Stimulated activated CD4-positive, alpha-beta T cell treated with anti-CD3 and anti-CD28 coated beads, Interleukin-12 subunit alpha, Interleukin-12 subunit beta, amount 100 ng/mL, for 4 hours (primary cell): ENCODE measurements at regions not wholly inside any gene's neighbourhood (a gene's known extent, or its start where the extent isn't known, plus 50 kb on each side); places are given as distances from the start of the nearest gene placed in this dataset.
"Not testable (repeated sequence)": the region's sequence is repeated elsewhere in the genome, so short reads cannot be mapped to it uniquely, and the experiment has no call there.

Experiments
- DNase-seq: peaks from one replicate; pipeline ENCODE4 v3.0.0-alpha.2; 2020

DNA sequence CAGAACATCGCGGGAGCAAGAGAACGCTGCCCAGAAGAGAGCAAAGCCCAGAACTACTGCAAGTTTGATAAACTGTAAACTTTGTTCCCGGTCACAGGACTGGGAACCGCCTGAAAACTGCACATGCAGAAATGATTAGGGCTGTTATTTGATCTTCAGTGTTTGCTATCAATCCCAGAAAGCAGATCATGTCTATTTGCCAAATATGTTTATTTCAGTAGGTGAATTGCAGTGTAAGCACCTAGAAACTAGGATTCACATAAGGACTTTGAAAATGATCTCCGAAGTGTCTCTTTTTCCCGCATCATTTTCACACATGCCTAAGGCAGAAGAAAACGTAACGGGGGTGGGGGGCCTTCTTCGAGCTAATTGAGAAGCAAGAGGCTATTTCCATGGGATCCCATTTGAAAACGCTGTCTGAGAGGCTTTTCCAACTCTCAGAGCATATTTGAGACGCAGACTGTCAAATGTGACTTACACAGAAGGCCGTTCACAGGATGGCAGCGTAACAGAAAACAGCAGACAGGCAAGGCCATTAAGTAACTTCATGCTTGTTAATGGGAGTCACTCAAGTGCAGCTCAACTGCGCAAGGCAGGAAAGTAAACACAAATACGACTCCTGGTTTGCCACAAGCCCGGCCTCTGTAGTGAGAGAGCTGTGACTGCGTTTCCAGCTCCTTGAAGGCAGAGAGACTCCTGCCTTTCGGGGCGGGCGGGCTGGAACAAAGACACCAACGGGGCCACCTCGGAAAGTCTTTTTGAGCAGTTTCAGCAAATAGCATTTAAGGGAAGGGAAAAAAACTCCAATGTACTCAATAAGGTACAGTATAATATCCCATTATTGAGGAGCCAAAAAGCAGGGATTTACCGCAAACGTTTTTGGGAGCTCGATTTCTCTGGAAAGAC is 144.7 kb upstream of the ZNF217 start:
- no peak for DNase-seq

- no peak for DNase-seq
Measured at GRCh38 chr20:53737396-53738038, 143.9 kb upstream of the ZNF217 start.

GRCh38 chr20:53736757-53737395 is 143.2 kb upstream of the ZNF217 start:
- no peak for DNase-seq

DNA sequence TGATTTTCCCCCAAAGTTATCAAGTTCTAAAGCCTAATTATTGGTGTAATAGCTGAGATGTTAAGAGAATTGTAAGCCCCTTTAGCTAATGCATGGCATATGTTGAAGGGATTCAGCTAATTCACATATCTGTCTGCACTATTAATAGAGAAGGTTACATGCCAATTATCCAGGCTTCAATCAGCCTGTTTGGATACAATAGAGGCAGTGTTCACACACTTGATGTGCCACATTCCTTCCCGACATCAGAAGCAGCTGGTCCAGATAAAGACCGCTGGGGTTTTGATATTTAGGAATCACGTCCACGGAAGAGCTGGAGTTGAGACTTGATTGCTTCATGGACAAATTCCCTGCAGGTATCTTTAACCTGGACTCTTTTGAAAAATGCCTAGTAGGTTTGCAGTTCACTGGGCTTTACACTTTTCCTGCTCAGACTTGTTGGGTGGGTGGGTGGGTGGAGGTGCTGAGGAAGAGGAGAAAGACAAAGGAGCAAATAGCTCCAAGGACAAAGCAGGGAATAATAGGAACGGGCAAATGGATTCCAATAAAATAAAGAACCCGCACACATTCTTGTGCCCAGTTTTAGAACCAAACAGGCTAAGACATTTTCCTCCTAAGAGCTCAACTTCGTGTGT is 142.6 kb upstream of the ZNF217 start:
- no peak for DNase-seq

- DNase-seq, result no peak
Measured at GRCh38 chr20:53735536-53736050, 142.0 kb upstream of the ZNF217 start.

GRCh38 chr20:53734006-53734688 is 140.5 kb upstream of the ZNF217 start:
- no peak for DNase-seq

GRCh38 chr20:53731595-53731994 is 138.0 kb upstream of the ZNF217 start:
- DNase-seq, result no peak

- DNase-seq, result no peak
Measured at GRCh38 chr20:53728359-53728758, 134.7 kb upstream of the ZNF217 start.

GRCh38 chr20:53727239-53727638 is 133.6 kb upstream of the ZNF217 start:
- not testable (repeated sequence) for DNase-seq

DNA sequence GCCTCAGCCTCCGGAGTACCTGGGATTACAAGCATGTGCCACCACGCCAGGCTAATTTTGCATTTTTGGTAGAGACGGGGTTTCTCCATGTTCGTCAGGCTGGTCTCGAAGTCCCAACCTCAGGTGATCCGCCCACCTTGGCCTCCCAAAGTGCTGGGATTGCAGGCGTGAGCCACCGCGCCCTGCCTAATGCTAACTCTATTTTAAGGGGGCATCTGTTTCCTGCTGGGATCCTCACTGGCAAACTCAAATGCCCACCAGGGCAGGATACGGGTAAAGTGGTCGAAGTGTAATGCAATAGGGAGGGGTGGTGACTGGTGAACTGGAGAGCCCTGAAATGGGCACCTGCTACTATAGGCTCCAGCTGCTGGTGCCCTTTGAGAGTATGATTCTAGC is 131.9 kb upstream of the ZNF217 start:
- DNase-seq, result no peak

GRCh38 chr20:53723621-53724020 is 130.0 kb upstream of the ZNF217 start:
- DNase-seq, result no peak

DNA sequence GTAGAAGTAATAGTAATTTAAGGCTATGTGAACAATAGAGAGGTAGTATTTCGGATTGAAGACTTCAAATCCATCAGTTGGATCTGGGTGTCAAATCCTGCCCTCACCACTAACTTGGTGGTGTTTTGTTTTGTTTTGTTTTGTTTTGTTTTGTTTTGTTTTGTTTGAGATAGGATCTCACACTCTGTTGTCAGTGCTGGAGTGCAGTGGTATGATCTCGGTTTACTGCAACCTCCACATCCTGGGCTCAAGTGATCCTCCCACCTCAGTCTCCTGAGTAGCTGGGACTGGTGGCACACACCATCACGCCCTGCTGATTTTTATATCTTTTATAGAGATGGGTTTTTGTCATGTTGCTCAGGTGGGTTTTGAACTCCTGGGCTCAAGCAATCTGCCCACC is 129.4 kb upstream of the ZNF217 start:
- no peak for DNase-seq

DNA sequence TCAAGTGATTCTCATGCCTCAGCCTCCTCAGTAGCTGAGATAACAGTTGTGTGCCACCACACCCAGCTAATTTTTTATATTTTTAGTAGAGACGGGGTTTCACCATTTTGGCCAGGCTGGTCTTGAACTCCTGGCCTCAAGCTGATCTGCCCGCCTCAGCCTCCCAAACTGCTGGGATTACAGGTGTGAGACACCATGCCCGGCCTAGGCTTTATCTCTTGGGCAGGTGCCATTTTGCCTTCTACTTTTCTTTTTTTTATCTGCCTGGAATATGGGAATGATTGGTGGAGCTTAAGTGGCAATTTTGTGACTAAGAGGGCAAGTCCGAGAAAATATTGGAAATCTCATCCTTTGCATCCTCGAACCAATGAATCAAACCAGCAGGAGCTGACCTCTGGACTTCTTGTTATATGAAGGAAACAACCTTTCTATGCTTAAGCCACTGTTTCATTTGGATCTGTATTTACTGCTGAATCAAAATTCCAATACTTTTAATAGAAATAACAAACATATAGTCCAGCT is 128.9 kb upstream of the ZNF217 start:
- DNase-seq, result no peak

DNA sequence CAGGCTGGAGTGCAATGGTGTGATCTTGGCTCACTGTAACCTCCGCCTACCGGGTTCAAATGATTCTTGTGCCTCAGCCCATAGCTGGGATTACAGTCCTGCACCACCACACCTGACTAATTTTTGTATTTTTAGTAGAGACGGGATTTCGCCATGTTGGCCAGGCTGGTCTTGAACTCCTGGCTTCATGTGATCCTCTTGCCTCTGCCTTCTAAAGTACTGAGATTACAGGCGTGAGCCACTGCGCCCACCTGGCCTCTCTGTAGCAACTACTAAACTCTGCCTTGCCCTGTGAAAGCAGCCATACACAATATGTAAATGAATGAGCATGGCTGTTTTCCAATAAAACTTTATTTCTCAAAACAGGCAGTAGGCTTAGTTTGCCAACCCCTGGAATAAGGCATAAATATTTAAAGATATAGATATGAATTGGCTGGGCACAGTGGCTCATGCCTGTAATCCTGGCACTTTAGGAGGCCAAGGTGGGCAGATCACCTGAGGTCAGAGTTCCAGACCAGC is 127.9 kb upstream of the ZNF217 start:
- not testable (repeated sequence) for DNase-seq

DNA sequence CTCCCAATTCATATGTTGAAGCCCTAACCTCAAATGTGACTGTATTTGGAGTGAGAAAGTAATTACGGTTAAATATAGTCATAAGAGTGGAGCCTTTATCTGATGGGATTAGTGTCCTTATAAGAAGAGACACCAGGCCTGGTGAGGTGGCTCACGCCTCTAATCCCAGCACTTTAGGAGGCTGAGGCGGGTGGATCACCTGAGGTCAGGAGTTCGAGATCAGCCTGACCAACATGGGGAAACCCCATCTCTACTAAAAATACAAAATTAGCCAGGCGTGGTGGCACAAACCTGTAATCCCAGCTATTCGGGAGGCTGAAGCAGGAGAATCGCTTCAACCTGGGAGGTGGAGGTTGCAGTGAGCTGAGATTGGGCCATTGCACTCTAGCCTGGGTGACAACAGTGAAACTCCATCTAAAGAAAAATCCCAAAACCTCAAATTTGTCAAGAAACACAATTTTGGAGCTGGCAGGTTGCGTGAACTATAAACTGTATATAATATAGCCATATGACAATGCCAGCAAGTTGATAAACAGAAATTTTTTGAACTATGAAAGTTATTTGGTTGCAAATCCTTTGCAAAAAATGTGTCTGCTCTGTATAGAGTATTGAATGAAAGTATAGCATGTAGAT is 125.6 kb upstream of the ZNF217 start:
- DNase-seq, result not testable (repeated sequence)

DNA sequence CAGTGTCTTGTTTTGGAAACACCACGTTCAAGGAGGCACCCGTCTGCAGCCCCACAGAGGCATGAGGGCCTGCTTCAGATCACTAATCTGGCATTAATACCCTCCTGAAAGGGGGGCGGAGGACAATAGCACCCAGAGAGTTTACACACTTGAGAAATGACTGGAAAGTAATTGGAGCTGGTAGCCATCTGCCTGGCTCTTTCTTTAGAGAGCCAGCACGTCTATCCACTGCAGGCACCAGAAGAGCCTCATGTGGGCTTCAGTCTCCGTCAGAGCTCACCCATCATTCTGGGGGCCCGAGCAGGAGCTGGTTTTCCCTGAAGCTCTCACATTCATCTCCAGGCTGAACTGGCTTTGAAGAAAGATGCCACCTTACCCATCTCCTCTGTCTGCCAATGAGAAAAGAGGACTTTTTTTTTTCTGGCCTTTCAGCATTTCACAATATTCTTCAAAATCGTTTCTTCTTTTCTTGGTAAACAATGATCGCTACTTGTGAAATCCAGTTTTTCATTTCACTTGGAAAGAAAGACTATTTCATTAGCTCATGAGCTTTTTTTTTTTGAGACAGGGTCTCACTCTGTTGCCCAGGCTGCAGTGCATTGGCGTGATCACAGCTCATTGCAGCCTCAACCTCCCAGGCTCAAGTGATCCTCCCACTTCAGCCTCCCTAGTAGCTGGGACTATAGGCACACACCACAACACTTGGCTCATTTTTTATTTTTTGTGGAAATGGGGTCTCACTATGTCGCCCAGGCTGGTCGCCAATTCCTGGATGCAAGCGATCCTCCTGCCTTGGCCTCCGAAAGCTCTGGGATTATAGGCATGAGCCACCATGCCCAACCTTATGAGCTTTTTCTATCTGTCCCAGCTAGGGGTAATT is 124.7 kb upstream of the ZNF217 start:
- no peak for DNase-seq

DNA sequence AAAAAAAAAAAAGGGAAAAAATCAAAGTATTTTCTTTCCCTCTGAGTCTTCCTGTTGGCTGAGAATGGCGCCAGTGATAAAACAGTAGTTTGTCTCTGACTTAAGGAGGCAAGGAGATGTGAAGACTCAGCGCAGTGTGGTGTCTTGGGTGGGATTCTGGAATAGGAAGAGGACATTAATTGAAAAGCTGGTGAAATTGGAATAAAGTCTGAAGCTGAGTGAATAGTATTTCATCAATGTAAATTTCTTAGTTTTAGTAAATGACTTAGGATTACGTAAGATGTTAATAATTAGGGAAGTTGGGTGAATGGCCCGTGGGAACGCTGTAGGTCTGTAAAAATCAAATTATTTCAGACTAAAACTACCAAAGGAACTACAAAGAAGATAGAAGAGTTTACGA is 122.8 kb upstream of the ZNF217 start:
- DNase-seq, result no peak

GRCh38 chr20:53714524-53714923 is 120.9 kb upstream of the ZNF217 start:
- no peak for DNase-seq

- no peak for DNase-seq
Measured at GRCh38 chr20:53713328-53714056, 119.9 kb upstream of the ZNF217 start.
